ENCODE measurements at regions not wholly inside any gene's neighbourhood (a gene's known extent, or its start where the extent isn't known, plus 50 kb on each side); places are given as distances from the start of the nearest gene placed in this dataset.
"Not testable (repeated sequence)": the region's sequence is repeated elsewhere in the genome, so short reads cannot be mapped to it uniquely, and the experiment has no call there.

DNA sequence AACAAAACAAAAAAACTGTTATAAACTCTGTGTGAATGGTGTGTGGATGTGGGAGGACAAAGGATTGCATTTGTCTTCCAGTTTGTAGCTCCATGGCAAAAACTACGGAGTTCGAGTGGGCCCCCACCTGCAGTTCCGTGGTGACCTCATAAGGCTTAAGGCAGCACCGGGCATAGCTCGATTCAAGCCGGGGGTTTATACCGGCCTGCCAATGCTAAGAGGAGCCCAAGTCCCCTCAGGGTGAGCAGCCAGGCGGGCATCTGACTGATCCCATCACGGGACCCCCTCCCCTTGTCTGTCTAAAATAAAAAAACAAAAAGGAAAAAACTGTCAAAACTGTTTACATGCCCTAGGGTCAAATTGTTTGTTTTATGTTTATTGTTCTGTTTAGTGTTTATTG, 463.2 kb upstream of the HTR1E start:
- ChIA-PET CTCF (no interaction called here), POLR2A (no interaction called here)
- Mint-ChIP-seq H3K4me3 (no peak overlapping the region), H3K9me3 (peaks cover 10% of the 10 kb centered on the region), H3K27me3 (no peaks in the 10 kb centered on the region), H3K27ac (no peak overlapping the region), H3K4me1 (no peaks in the 10 kb centered on the region), H3K36me3 (ENCODE audit: low read depth) (no peaks in the 10 kb centered on the region)
- no peak for DNase-seq

DNA sequence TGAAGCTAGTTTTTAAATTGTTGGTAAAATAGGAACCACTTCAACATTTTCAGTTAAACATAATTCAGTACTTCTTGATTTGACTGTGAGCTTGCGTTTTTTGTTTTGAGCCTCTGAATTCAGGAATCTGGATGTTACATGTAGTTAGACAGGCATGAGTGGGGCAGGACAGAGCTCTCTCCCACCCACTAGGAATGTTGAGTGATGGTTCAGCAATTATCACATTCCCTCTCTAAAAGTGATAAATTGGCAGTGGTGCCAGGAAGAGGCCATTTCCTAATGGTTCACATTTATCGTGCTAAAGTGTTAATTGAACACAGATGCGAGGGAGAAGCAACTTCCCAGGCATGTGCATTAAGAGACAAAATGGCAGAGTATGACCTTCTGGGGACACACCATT, 465.5 kb upstream of the HTR1E start:
- DNase-seq = no peak
- H3K9me3 Mint-ChIP-seq = peaks cover 10% of the 10 kb centered on the region
- POLR2A ChIA-PET = no interaction called here
- H3K27ac Mint-ChIP-seq = no peak overlapping the region
- no peak overlapping the region for H3K4me3 Mint-ChIP-seq
- CTCF ChIA-PET = interaction anchor here (1.2 kb wide), 1 partner anchor 118 kb away, joined by 3 read pairs; no protein-coding TSS in a partner anchor
- no peaks in the 10 kb centered on the region for H3K36me3 Mint-ChIP-seq (ENCODE audit: low read depth)
- no peaks in the 10 kb centered on the region for H3K4me1 Mint-ChIP-seq
- no peaks in the 10 kb centered on the region for H3K27me3 Mint-ChIP-seq

DNA sequence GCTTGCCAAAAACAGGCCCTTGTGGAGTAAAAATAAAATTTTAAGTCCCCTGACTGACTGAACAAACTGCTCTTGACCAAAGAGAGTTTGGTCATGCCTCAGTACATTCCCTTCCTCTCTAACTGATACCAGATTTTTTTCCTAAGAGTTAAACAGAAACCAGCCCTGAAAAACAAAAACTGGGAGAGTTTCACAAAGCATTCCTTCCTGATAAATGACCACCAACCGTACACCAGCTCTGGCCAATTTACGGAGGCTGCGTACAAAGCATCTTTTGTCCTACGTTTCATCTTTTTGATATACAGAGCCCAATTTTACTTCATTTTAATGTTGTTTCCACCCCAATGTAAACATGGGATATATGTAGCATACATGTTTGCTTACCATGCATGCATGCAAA, 477.4 kb upstream of the HTR1E start:
- H3K9me3 Mint-ChIP-seq = peaks cover 8% of the 10 kb centered on the region
- no peaks in the 10 kb centered on the region for H3K27me3 Mint-ChIP-seq

DNA sequence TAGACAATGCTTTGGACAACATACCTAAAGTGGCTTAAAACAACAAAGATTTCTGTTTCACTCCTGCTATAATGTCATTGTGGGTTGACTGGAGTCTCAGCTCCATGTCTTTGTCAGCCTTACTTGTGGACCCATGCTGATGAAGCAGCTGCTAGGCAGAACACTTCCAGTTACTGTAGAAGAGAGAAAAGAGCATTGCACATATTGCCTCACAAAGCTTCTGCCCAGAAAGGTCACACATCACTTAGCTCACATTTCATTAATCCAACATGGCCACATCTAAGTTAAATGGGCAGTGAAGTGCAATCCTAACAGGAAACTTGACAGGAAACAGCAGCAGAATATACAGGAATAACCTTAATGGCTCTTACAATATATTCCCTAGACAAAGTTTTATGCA, 480.5 kb upstream of the HTR1E start:
- Mint-ChIP-seq H3K36me3 (ENCODE audit: low read depth) (no peaks in the 10 kb centered on the region), H3K4me1 (no peaks in the 10 kb centered on the region), H3K9me3 (peaks cover 9% of the 10 kb centered on the region), H3K4me3 (no peak overlapping the region), H3K27ac (no peak overlapping the region), H3K27me3 (no peaks in the 10 kb centered on the region)
- POLR2A ChIA-PET = no interaction called here
- DNase-seq = no peak
- CTCF ChIA-PET = no interaction called here

More for the DNA sequence above, 477.4 kb upstream of the HTR1E start:
- no peak for DNase-seq
- CTCF ChIA-PET = no interaction called here
- H3K4me1 Mint-ChIP-seq = no peaks in the 10 kb centered on the region
- POLR2A ChIA-PET = no interaction called here
- H3K36me3 Mint-ChIP-seq (ENCODE audit: low read depth) = no peaks in the 10 kb centered on the region
- no peak overlapping the region for H3K27ac Mint-ChIP-seq
- H3K4me3 Mint-ChIP-seq = no peak overlapping the region

DNA sequence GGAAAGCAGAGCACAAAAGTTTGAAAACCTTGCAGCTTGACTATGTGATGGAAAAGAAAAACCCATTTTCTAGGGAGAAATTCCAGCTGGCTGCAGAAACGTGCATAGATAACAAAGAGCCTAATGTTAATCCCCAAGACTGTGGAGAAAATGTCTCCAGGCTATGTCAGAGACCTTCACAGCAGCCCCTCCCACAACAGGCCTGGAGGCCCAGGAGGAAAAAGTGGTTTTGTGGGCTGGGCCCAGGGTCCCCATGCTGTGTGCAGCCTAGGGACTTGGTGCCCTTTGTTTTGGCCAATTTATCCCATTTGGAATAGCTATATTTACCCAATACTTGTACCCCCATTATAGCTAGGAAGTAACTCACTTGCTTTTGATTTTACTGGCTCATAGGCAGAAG, 484.1 kb upstream of the HTR1E start:
- Mint-ChIP-seq H3K9me3 (peaks cover 7% of the 10 kb centered on the region), H3K27ac (no peak overlapping the region), H3K36me3 (ENCODE audit: low read depth) (no peaks in the 10 kb centered on the region), H3K4me1 (no peaks in the 10 kb centered on the region), H3K27me3 (no peaks in the 10 kb centered on the region), H3K4me3 (no peak overlapping the region)
- CTCF ChIA-PET = no interaction called here
- POLR2A ChIA-PET = no interaction called here
- DNase-seq = no peak

- Mint-ChIP-seq H3K27ac (no peak overlapping the region), H3K36me3 (ENCODE audit: low read depth) (no peaks in the 10 kb centered on the region), H3K27me3 (no peaks in the 10 kb centered on the region), H3K4me1 (no peaks in the 10 kb centered on the region), H3K4me3 (no peak overlapping the region), H3K9me3 (peaks cover 4% of the 10 kb centered on the region)
- CTCF ChIA-PET = no interaction called here
- POLR2A ChIA-PET = no interaction called here
- no peak for DNase-seq
These were observed 488.9 kb upstream of the HTR1E start for GRCh38 chr6:86448398-86448797.

GRCh38 chr6:86440608-86441007, 496.7 kb upstream of the HTR1E start:
- H3K36me3 Mint-ChIP-seq (ENCODE audit: low read depth) = no peaks in the 10 kb centered on the region
- no peak overlapping the region for H3K4me3 Mint-ChIP-seq
- ChIA-PET CTCF (interaction anchor here (1.5 kb wide), 1 partner anchor 11 kb away, joined by 4 read pairs; no protein-coding TSS in a partner anchor), POLR2A (no interaction called here)
- peaks cover 3% of the 10 kb centered on the region for H3K9me3 Mint-ChIP-seq
- no peaks in the 10 kb centered on the region for H3K4me1 Mint-ChIP-seq
- H3K27me3 Mint-ChIP-seq = no peaks in the 10 kb centered on the region
- no peak for DNase-seq
- no peak overlapping the region for H3K27ac Mint-ChIP-seq

GRCh38 chr6:86423571-86423970, 513.8 kb upstream of the HTR1E start:
- Mint-ChIP-seq H3K4me3 (no peak overlapping the region), H3K36me3 (ENCODE audit: low read depth) (no peaks in the 10 kb centered on the region), H3K4me1 (no peaks in the 10 kb centered on the region), H3K9me3 (peaks cover 3% of the 10 kb centered on the region), H3K27ac (no peak overlapping the region), H3K27me3 (no peaks in the 10 kb centered on the region)
- POLR2A ChIA-PET = no interaction called here
- DNase-seq = no peak
- CTCF ChIA-PET = no interaction called here

GRCh38 chr6:86412057-86412456, 525.3 kb upstream of the HTR1E start:
- no peak overlapping the region for H3K27ac Mint-ChIP-seq
- ChIA-PET POLR2A (no interaction called here), CTCF (no interaction called here)
- no peaks in the 10 kb centered on the region for H3K9me3 Mint-ChIP-seq
- no peaks in the 10 kb centered on the region for H3K4me1 Mint-ChIP-seq
- no peaks in the 10 kb centered on the region for H3K27me3 Mint-ChIP-seq
- no peak overlapping the region for H3K4me3 Mint-ChIP-seq
- H3K36me3 Mint-ChIP-seq (ENCODE audit: low read depth) = no peaks in the 10 kb centered on the region
- no peak for DNase-seq

GRCh38 chr6:86407128-86407527, 530.2 kb upstream of the HTR1E start:
- POLR2A ChIA-PET = no interaction called here

DNA sequence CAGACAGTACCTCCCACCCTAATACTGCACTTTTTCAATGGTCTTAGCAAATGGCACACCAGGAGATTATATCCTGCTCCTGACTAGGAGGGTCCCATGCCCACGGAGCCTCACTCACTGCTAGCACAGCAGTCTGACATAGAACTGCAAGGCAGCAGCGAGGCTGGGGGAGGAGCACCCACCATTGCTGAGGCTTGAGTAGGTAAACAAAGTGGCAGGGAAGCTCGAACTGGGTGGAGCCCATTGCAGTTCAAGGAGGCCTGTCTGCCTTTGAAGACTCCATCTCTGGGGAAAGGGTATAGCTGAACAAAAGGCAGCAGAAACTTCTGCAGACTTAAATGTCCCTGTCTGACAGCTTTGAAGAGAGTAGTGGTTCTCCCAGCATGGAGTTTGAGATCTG, 544.5 kb upstream of the HTR1E start:
- H3K4me1 Mint-ChIP-seq; DNase-seq; H3K36me3 Mint-ChIP-seq (ENCODE audit: low read depth); POLR2A ChIA-PET; H3K27ac Mint-ChIP-seq; H3K4me3 Mint-ChIP-seq; CTCF ChIA-PET; H3K27me3 Mint-ChIP-seq: not testable (repeated sequence)
- peaks cover 10% of the 10 kb centered on the region for H3K9me3 Mint-ChIP-seq

More at GRCh38 chr6:86407128-86407527, 530.2 kb upstream of the HTR1E start:
- H3K9me3 Mint-ChIP-seq = no peaks in the 10 kb centered on the region
- CTCF ChIA-PET = no interaction called here
- H3K27me3 Mint-ChIP-seq = no peaks in the 10 kb centered on the region
- DNase-seq = no peak
- H3K27ac Mint-ChIP-seq = no peak overlapping the region
- H3K36me3 Mint-ChIP-seq (ENCODE audit: low read depth) = no peaks in the 10 kb centered on the region
- H3K4me1 Mint-ChIP-seq = no peaks in the 10 kb centered on the region
- H3K4me3 Mint-ChIP-seq = no peak overlapping the region

DNA sequence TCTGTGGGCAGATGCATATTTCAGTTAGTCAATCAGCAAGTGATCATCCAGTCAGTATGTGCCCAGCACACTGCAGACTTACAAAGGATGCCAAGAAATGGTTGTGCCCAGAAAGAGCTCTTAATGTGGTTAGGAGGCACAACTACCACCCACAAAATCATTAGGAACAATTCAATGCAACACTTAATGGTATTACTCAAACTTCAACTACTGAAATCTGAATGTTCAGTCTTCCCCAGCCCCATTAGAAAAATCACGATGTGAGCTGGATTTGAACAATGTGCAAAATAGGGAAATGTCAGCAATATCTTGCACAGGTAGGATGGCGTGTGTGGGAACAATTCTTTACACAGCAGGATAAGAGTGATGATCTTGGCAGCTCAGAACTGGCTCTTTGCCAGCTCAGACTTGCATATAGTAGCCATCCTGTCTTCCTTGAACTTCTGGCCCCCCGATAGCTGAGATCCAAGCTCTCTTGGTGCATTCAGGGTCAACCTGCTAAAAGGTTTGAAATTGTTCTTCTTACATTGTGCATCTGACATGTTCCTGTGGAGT, 556.7 kb upstream of the HTR1E start:
- ChIA-PET CTCF (no interaction called here), POLR2A (no interaction called here)
- Mint-ChIP-seq H3K27ac (no peak overlapping the region), H3K4me3 (no peak overlapping the region), H3K36me3 (ENCODE audit: low read depth) (no peaks in the 10 kb centered on the region), H3K27me3 (no peaks in the 10 kb centered on the region), H3K9me3 (peaks cover 4% of the 10 kb centered on the region), H3K4me1 (no peaks in the 10 kb centered on the region)
- DNase-seq = no peak

DNA sequence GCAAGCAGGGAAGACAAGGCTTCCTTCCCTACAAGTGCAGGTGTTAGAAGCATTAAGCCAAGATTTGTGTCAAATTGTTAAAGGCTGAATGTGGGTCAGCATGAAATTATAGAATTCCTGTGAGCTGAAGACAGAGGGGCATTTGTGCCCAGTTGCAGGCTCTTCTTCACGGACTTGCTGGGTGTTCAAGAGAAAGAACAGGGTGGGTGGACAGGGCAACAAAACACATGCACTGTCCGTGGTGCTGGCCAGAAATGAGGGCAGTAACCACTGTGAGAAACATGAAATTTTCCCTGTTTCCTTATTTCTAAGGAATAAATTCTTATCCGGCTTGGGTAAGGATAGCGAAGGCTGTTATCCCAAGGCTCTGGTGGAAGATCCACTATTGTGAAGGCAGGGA, 579.5 kb upstream of the HTR1E start:
- peaks cover 3% of the 10 kb centered on the region for H3K9me3 Mint-ChIP-seq
- no peak overlapping the region for H3K27ac Mint-ChIP-seq
- ChIA-PET POLR2A (no interaction called here), CTCF (no interaction called here)
- no peak for DNase-seq
- H3K27me3 Mint-ChIP-seq = no peaks in the 10 kb centered on the region
- H3K4me3 Mint-ChIP-seq = no peak overlapping the region
- no peaks in the 10 kb centered on the region for H3K4me1 Mint-ChIP-seq
- H3K36me3 Mint-ChIP-seq (ENCODE audit: low read depth) = no peaks in the 10 kb centered on the region

DNA sequence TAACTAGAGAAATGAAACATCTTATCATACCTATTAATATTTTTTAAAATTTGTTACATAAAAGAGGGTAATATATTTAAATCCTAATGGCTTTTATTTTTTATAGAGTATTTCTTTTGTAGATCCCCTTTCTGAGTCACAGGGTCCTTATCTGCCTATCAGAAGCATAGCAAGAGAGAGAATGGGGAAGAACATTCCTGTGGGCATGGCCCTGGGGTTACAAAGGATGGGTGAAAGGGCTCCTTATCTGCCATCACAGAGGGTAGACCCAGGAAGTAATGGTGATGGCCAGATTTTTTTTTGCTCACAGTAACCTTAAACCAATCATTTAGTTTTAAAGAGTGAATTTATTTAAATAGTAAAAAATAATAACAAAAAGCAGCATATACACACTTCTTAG, 582.1 kb upstream of the HTR1E start:
- H3K4me3 Mint-ChIP-seq = no peak overlapping the region
- POLR2A ChIA-PET = no interaction called here
- CTCF ChIA-PET = no interaction called here

More for the DNA sequence above, 582.1 kb upstream of the HTR1E start:
- H3K9me3 Mint-ChIP-seq = peaks cover 3% of the 10 kb centered on the region
- no peak overlapping the region for H3K27ac Mint-ChIP-seq
- no peak for DNase-seq
- H3K36me3 Mint-ChIP-seq (ENCODE audit: low read depth) = no peaks in the 10 kb centered on the region
- H3K4me1 Mint-ChIP-seq = no peaks in the 10 kb centered on the region
- H3K27me3 Mint-ChIP-seq = no peaks in the 10 kb centered on the region

Measured in activated CD4-positive, alpha-beta T cell treated with anti-CD3 and anti-CD28 coated beads, Interleukin-2, amount 10 ng/mL, durations not matched to agents 7 days and 5 days (primary cell).